ENCODE measurements at regions not wholly inside any gene's neighbourhood (a gene's known extent, or its start where the extent isn't known, plus 50 kb on each side); places are given as distances from the start of the nearest gene placed in this dataset.

- no peaks in the 10 kb centered on the region for H3K27me3 ChIP-seq (ENCODE audit: insufficient read depth, low read length)
These were observed 188.1 kb upstream of the TSC22D2 start for GRCh38 chr3:150220041-150220440.

GRCh38 chr3:150218841-150219240, 189.3 kb upstream of the TSC22D2 start:
- Histone ChIP-seq H3K36me3 (ENCODE audit: insufficient read depth, low read length) (no peaks in the 10 kb centered on the region), H2AFZ (ENCODE audit: low read depth, low read length) (no peak overlapping the region), H3K4me1 (ENCODE audit: insufficient read depth, low read length) (peaks cover 22% of the 10 kb centered on the region), H3K4me3 (ENCODE audit: low read length) (no peak overlapping the region), H3K9me3 (ENCODE audit: low read length) (no peaks in the 10 kb centered on the region), H3K27me3 (ENCODE audit: insufficient read depth, low read length) (no peaks in the 10 kb centered on the region)

More at GRCh38 chr3:150220041-150220440, 188.1 kb upstream of the TSC22D2 start:
- Histone ChIP-seq H3K4me3 (ENCODE audit: low read length) (no peak overlapping the region), H3K36me3 (ENCODE audit: insufficient read depth, low read length) (no peaks in the 10 kb centered on the region), H3K4me1 (ENCODE audit: insufficient read depth, low read length) (peaks cover 22% of the 10 kb centered on the region), H3K9me3 (ENCODE audit: low read length) (no peaks in the 10 kb centered on the region), H2AFZ (ENCODE audit: low read depth, low read length) (no peak overlapping the region)

GRCh38 chr3:150218236-150218635, 189.9 kb upstream of the TSC22D2 start:
- H2AFZ ChIP-seq (ENCODE audit: low read depth, low read length), result no peak overlapping the region
- no peaks in the 10 kb centered on the region for H3K36me3 ChIP-seq (ENCODE audit: insufficient read depth, low read length)
- H3K27me3 ChIP-seq (ENCODE audit: insufficient read depth, low read length), result no peaks in the 10 kb centered on the region
- H3K9me3 ChIP-seq (ENCODE audit: low read length), result no peaks in the 10 kb centered on the region
- H3K4me1 ChIP-seq (ENCODE audit: insufficient read depth, low read length), result peaks cover 22% of the 10 kb centered on the region
- no peak overlapping the region for H3K4me3 ChIP-seq (ENCODE audit: low read length)

- Histone ChIP-seq H3K27me3 (ENCODE audit: insufficient read depth, low read length) (no peaks in the 10 kb centered on the region), H3K4me3 (ENCODE audit: low read length) (no peak overlapping the region), H2AFZ (ENCODE audit: low read depth, low read length) (no peak overlapping the region), H3K4me1 (ENCODE audit: insufficient read depth, low read length) (peaks cover 22% of the 10 kb centered on the region), H3K36me3 (ENCODE audit: insufficient read depth, low read length) (no peaks in the 10 kb centered on the region), H3K9me3 (ENCODE audit: low read length) (no peaks in the 10 kb centered on the region)
These were observed 190.4 kb upstream of the TSC22D2 start for GRCh38 chr3:150217691-150218090.

- H3K4me3 ChIP-seq (ENCODE audit: low read length), result no peak overlapping the region
These were observed 191.1 kb upstream of the TSC22D2 start for GRCh38 chr3:150216866-150217600.

GRCh38 chr3:150216041-150216811, 191.9 kb upstream of the TSC22D2 start:
- Histone ChIP-seq H3K4me3 (ENCODE audit: low read length) (no peak overlapping the region), H3K4me1 (ENCODE audit: insufficient read depth, low read length) (peaks cover 14% of the 10 kb centered on the region), H2AFZ (ENCODE audit: low read depth, low read length) (no peak overlapping the region), H3K36me3 (ENCODE audit: insufficient read depth, low read length) (no peaks in the 10 kb centered on the region), H3K9me3 (ENCODE audit: low read length) (no peaks in the 10 kb centered on the region), H3K27me3 (ENCODE audit: insufficient read depth, low read length) (no peaks in the 10 kb centered on the region)

More at GRCh38 chr3:150216866-150217600, 191.1 kb upstream of the TSC22D2 start:
- Histone ChIP-seq H2AFZ (ENCODE audit: low read depth, low read length) (no peak overlapping the region), H3K4me1 (ENCODE audit: insufficient read depth, low read length) (peaks cover 21% of the 10 kb centered on the region), H3K36me3 (ENCODE audit: insufficient read depth, low read length) (no peaks in the 10 kb centered on the region), H3K9me3 (ENCODE audit: low read length) (no peaks in the 10 kb centered on the region), H3K27me3 (ENCODE audit: insufficient read depth, low read length) (no peaks in the 10 kb centered on the region)

- Histone ChIP-seq H3K4me1 (ENCODE audit: insufficient read depth, low read length) (peaks cover 12% of the 10 kb centered on the region), H2AFZ (ENCODE audit: low read depth, low read length) (no peak overlapping the region), H3K27me3 (ENCODE audit: insufficient read depth, low read length) (no peaks in the 10 kb centered on the region), H3K36me3 (ENCODE audit: insufficient read depth, low read length) (no peaks in the 10 kb centered on the region), H3K4me3 (ENCODE audit: low read length) (no peak overlapping the region), H3K9me3 (ENCODE audit: low read length) (no peaks in the 10 kb centered on the region)
These were observed 192.5 kb upstream of the TSC22D2 start for GRCh38 chr3:150215616-150216015.

GRCh38 chr3:150213577-150213976, 194.5 kb upstream of the TSC22D2 start:
- no peak overlapping the region for H3K4me3 ChIP-seq (ENCODE audit: low read length)
- no peaks in the 10 kb centered on the region for H3K36me3 ChIP-seq (ENCODE audit: insufficient read depth, low read length)
- H2AFZ ChIP-seq (ENCODE audit: low read depth, low read length), result no peak overlapping the region
- H3K27me3 ChIP-seq (ENCODE audit: insufficient read depth, low read length), result no peaks in the 10 kb centered on the region
- no peaks in the 10 kb centered on the region for H3K9me3 ChIP-seq (ENCODE audit: low read length)
- peaks cover 15% of the 10 kb centered on the region for H3K4me1 ChIP-seq (ENCODE audit: insufficient read depth, low read length)

GRCh38 chr3:150210461-150211110, 197.5 kb upstream of the TSC22D2 start:
- H3K4me3 ChIP-seq (ENCODE audit: low read length), result no peak overlapping the region
- H3K4me1 ChIP-seq (ENCODE audit: insufficient read depth, low read length), result peaks cover 7% of the 10 kb centered on the region
- H2AFZ ChIP-seq (ENCODE audit: low read depth, low read length), result peak overlapping the region; percentile 21
- no peaks in the 10 kb centered on the region for H3K27me3 ChIP-seq (ENCODE audit: insufficient read depth, low read length)
- H3K36me3 ChIP-seq (ENCODE audit: insufficient read depth, low read length), result no peaks in the 10 kb centered on the region
- H3K9me3 ChIP-seq (ENCODE audit: low read length), result no peaks in the 10 kb centered on the region

- Histone ChIP-seq H2AFZ (ENCODE audit: low read depth, low read length) (no peak overlapping the region), H3K4me3 (ENCODE audit: low read length) (no peak overlapping the region), H3K9me3 (ENCODE audit: low read length) (no peaks in the 10 kb centered on the region), H3K27me3 (ENCODE audit: insufficient read depth, low read length) (no peaks in the 10 kb centered on the region), H3K4me1 (ENCODE audit: insufficient read depth, low read length) (peaks cover 20% of the 10 kb centered on the region), H3K36me3 (ENCODE audit: insufficient read depth, low read length) (no peaks in the 10 kb centered on the region)
These were observed 204.8 kb upstream of the TSC22D2 start for GRCh38 chr3:150203273-150203672.

- H3K4me3 ChIP-seq (ENCODE audit: low read length), result no peak overlapping the region
- no peaks in the 10 kb centered on the region for H3K36me3 ChIP-seq (ENCODE audit: insufficient read depth, low read length)
- H2AFZ ChIP-seq (ENCODE audit: low read depth, low read length), result no peak overlapping the region
- peaks cover 20% of the 10 kb centered on the region for H3K4me1 ChIP-seq (ENCODE audit: insufficient read depth, low read length)
- H3K9me3 ChIP-seq (ENCODE audit: low read length), result no peaks in the 10 kb centered on the region
- H3K27me3 ChIP-seq (ENCODE audit: insufficient read depth, low read length), result no peaks in the 10 kb centered on the region
These were observed 205.4 kb upstream of the TSC22D2 start for GRCh38 chr3:150202711-150203110.

- no peaks in the 10 kb centered on the region for H3K27me3 ChIP-seq (ENCODE audit: insufficient read depth, low read length)
- H2AFZ ChIP-seq (ENCODE audit: low read depth, low read length), result no peak overlapping the region
- no peaks in the 10 kb centered on the region for H3K36me3 ChIP-seq (ENCODE audit: insufficient read depth, low read length)
- no peak overlapping the region for H3K4me3 ChIP-seq (ENCODE audit: low read length)
- no peaks in the 10 kb centered on the region for H3K9me3 ChIP-seq (ENCODE audit: low read length)
- H3K4me1 ChIP-seq (ENCODE audit: insufficient read depth, low read length), result peaks cover 5% of the 10 kb centered on the region
These were observed 213.1 kb upstream of the TSC22D2 start for GRCh38 chr3:150194957-150195356.

GRCh38 chr3:150194513-150194912, 213.6 kb upstream of the TSC22D2 start:
- H3K36me3 ChIP-seq (ENCODE audit: insufficient read depth, low read length), result no peaks in the 10 kb centered on the region
- H3K27me3 ChIP-seq (ENCODE audit: insufficient read depth, low read length), result no peaks in the 10 kb centered on the region
- no peak overlapping the region for H2AFZ ChIP-seq (ENCODE audit: low read depth, low read length)
- no peak overlapping the region for H3K4me3 ChIP-seq (ENCODE audit: low read length)
- no peaks in the 10 kb centered on the region for H3K9me3 ChIP-seq (ENCODE audit: low read length)
- H3K4me1 ChIP-seq (ENCODE audit: insufficient read depth, low read length), result peaks cover 5% of the 10 kb centered on the region

All from neuron (in vitro differentiated cells).